ENCODE measurements at regions not wholly inside any gene's neighbourhood (a gene's known extent, or its start where the extent isn't known, plus 50 kb on each side); places are given as distances from the start of the nearest gene placed in this dataset.
"Not testable (repeated sequence)": the region's sequence is repeated elsewhere in the genome, so short reads cannot be mapped to it uniquely, and the experiment has no call there.

- CTCF ChIA-PET: no interaction called here
- no peak overlapping the region for H3K4me3 Mint-ChIP-seq
- H3K27ac Mint-ChIP-seq: no peak overlapping the region
- peaks cover 2% of the 10 kb centered on the region for H3K9me3 Mint-ChIP-seq
- no peaks in the 10 kb centered on the region for H3K4me1 Mint-ChIP-seq
- no peaks in the 10 kb centered on the region for H3K36me3 Mint-ChIP-seq
- no peaks in the 10 kb centered on the region for H3K27me3 Mint-ChIP-seq
- DNase-seq: no peak
Measured at GRCh38 chr5:92181656-92182055, 798.5 kb upstream of the ARRDC3 start.

- Mint-ChIP-seq H3K27me3 (no peaks in the 10 kb centered on the region), H3K27ac (no peak overlapping the region), H3K36me3 (no peaks in the 10 kb centered on the region), H3K4me3 (no peak overlapping the region), H3K9me3 (peaks cover 2% of the 10 kb centered on the region), H3K4me1 (no peaks in the 10 kb centered on the region)
- CTCF ChIA-PET: no interaction called here
- DNase-seq: no peak
Measured at GRCh38 chr5:92180391-92180790, 797.3 kb upstream of the ARRDC3 start.

- Mint-ChIP-seq H3K4me1 (no peaks in the 10 kb centered on the region), H3K4me3 (no peak overlapping the region), H3K9me3 (peaks cover 2% of the 10 kb centered on the region), H3K36me3 (no peaks in the 10 kb centered on the region), H3K27me3 (no peaks in the 10 kb centered on the region), H3K27ac (no peak overlapping the region)
- CTCF ChIA-PET: no interaction called here
- no peak for DNase-seq
Measured at GRCh38 chr5:92179651-92180050, 796.5 kb upstream of the ARRDC3 start.

GRCh38 chr5:92177926-92178487, 794.9 kb upstream of the ARRDC3 start:
- H3K4me3 Mint-ChIP-seq: no peak overlapping the region
- no peaks in the 10 kb centered on the region for H3K4me1 Mint-ChIP-seq
- H3K36me3 Mint-ChIP-seq: no peaks in the 10 kb centered on the region
- DNase-seq: no peak
- CTCF ChIA-PET: no interaction called here
- H3K27me3 Mint-ChIP-seq: no peaks in the 10 kb centered on the region
- peaks cover 2% of the 10 kb centered on the region for H3K9me3 Mint-ChIP-seq
- no peak overlapping the region for H3K27ac Mint-ChIP-seq

- no peak for DNase-seq
- CTCF ChIA-PET: no interaction called here
- Mint-ChIP-seq H3K4me1 (no peaks in the 10 kb centered on the region), H3K27ac (no peak overlapping the region), H3K9me3 (peaks cover 10% of the 10 kb centered on the region), H3K27me3 (no peaks in the 10 kb centered on the region), H3K4me3 (no peak overlapping the region), H3K36me3 (no peaks in the 10 kb centered on the region)
Measured at GRCh38 chr5:92163906-92164305, 780.8 kb upstream of the ARRDC3 start.

- H3K36me3 Mint-ChIP-seq: no peaks in the 10 kb centered on the region
- H3K27me3 Mint-ChIP-seq: no peaks in the 10 kb centered on the region
- no peak overlapping the region for H3K27ac Mint-ChIP-seq
- H3K9me3 Mint-ChIP-seq: no peaks in the 10 kb centered on the region
- no peaks in the 10 kb centered on the region for H3K4me1 Mint-ChIP-seq
- no peak for DNase-seq
- H3K4me3 Mint-ChIP-seq: no peak overlapping the region
- CTCF ChIA-PET: no interaction called here
Measured at GRCh38 chr5:92147798-92148197, 764.7 kb upstream of the ARRDC3 start.

GRCh38 chr5:92147266-92147665, 764.1 kb upstream of the ARRDC3 start:
- no peak overlapping the region for H3K4me3 Mint-ChIP-seq
- DNase-seq: no peak
- H3K36me3 Mint-ChIP-seq: no peaks in the 10 kb centered on the region
- no peaks in the 10 kb centered on the region for H3K9me3 Mint-ChIP-seq
- no peaks in the 10 kb centered on the region for H3K4me1 Mint-ChIP-seq
- CTCF ChIA-PET: no interaction called here
- no peak overlapping the region for H3K27ac Mint-ChIP-seq
- H3K27me3 Mint-ChIP-seq: no peaks in the 10 kb centered on the region

GRCh38 chr5:92145852-92146251, 762.7 kb upstream of the ARRDC3 start:
- DNase-seq: no peak
- H3K27ac Mint-ChIP-seq: no peak overlapping the region
- H3K27me3 Mint-ChIP-seq: no peaks in the 10 kb centered on the region
- H3K4me3 Mint-ChIP-seq: no peak overlapping the region
- no peaks in the 10 kb centered on the region for H3K36me3 Mint-ChIP-seq
- H3K4me1 Mint-ChIP-seq: no peaks in the 10 kb centered on the region
- CTCF ChIA-PET: no interaction called here
- H3K9me3 Mint-ChIP-seq: no peaks in the 10 kb centered on the region

GRCh38 chr5:92144824-92145223, 761.7 kb upstream of the ARRDC3 start:
- no peak for DNase-seq
- H3K4me1 Mint-ChIP-seq: no peaks in the 10 kb centered on the region
- no peaks in the 10 kb centered on the region for H3K9me3 Mint-ChIP-seq
- no peaks in the 10 kb centered on the region for H3K36me3 Mint-ChIP-seq
- H3K27me3 Mint-ChIP-seq: no peaks in the 10 kb centered on the region
- no peak overlapping the region for H3K4me3 Mint-ChIP-seq
- no peak overlapping the region for H3K27ac Mint-ChIP-seq
- CTCF ChIA-PET: no interaction called here

- H3K9me3 Mint-ChIP-seq, H3K36me3 Mint-ChIP-seq, H3K4me3 Mint-ChIP-seq, H3K27ac Mint-ChIP-seq, CTCF ChIA-PET, DNase-seq, H3K27me3 Mint-ChIP-seq, H3K4me1 Mint-ChIP-seq: not testable (repeated sequence)
Measured at GRCh38 chr5:92132294-92132908, 749.3 kb upstream of the ARRDC3 start.

- Mint-ChIP-seq H3K4me3 (no peak overlapping the region), H3K36me3 (no peaks in the 10 kb centered on the region), H3K9me3 (peaks cover 2% of the 10 kb centered on the region), H3K27me3 (no peaks in the 10 kb centered on the region), H3K4me1 (no peaks in the 10 kb centered on the region), H3K27ac (no peak overlapping the region)
- CTCF ChIA-PET: no interaction called here
- DNase-seq: no peak
Measured at GRCh38 chr5:92126182-92126581, 743.1 kb upstream of the ARRDC3 start.

GRCh38 chr5:92119110-92119509, 736.0 kb upstream of the ARRDC3 start:
- Mint-ChIP-seq H3K36me3 (no peaks in the 10 kb centered on the region), H3K27ac (no peak overlapping the region), H3K27me3 (no peaks in the 10 kb centered on the region), H3K4me1 (no peaks in the 10 kb centered on the region), H3K9me3 (no peaks in the 10 kb centered on the region), H3K4me3 (no peak overlapping the region)
- no peak for DNase-seq
- CTCF ChIA-PET: no interaction called here

GRCh38 chr5:92106808-92107207, 723.7 kb upstream of the ARRDC3 start:
- H3K4me3 Mint-ChIP-seq: no peak overlapping the region
- CTCF ChIA-PET: interaction anchor here (0.6 kb wide), 1 partner anchor 1300 kb away, joined by 3 read pairs; no protein-coding TSS in a partner anchor
- H3K27ac Mint-ChIP-seq: no peak overlapping the region
- H3K9me3 Mint-ChIP-seq: peaks cover 1% of the 10 kb centered on the region
- H3K27me3 Mint-ChIP-seq: no peaks in the 10 kb centered on the region
- no peaks in the 10 kb centered on the region for H3K4me1 Mint-ChIP-seq
- no peak for DNase-seq
- no peaks in the 10 kb centered on the region for H3K36me3 Mint-ChIP-seq

- Mint-ChIP-seq H3K4me3 (no peak overlapping the region), H3K4me1 (no peaks in the 10 kb centered on the region), H3K27me3 (no peaks in the 10 kb centered on the region), H3K36me3 (no peaks in the 10 kb centered on the region), H3K27ac (no peak overlapping the region), H3K9me3 (peaks cover 1% of the 10 kb centered on the region)
- no peak for DNase-seq
- CTCF ChIA-PET: no interaction called here
Measured at GRCh38 chr5:92104126-92104525, 721.0 kb upstream of the ARRDC3 start.

GRCh38 chr5:92102313-92102712, 719.2 kb upstream of the ARRDC3 start:
- H3K36me3 Mint-ChIP-seq: no peaks in the 10 kb centered on the region
- H3K27me3 Mint-ChIP-seq: no peaks in the 10 kb centered on the region
- peaks cover 1% of the 10 kb centered on the region for H3K9me3 Mint-ChIP-seq
- no peak overlapping the region for H3K4me3 Mint-ChIP-seq
- no peak overlapping the region for H3K27ac Mint-ChIP-seq
- CTCF ChIA-PET: no interaction called here
- no peaks in the 10 kb centered on the region for H3K4me1 Mint-ChIP-seq
- DNase-seq: no peak

GRCh38 chr5:92092239-92092638, 709.1 kb upstream of the ARRDC3 start:
- no peak overlapping the region for H3K4me3 Mint-ChIP-seq
- no peaks in the 10 kb centered on the region for H3K27me3 Mint-ChIP-seq
- peaks cover 3% of the 10 kb centered on the region for H3K9me3 Mint-ChIP-seq
- DNase-seq: no peak
- H3K4me1 Mint-ChIP-seq: no peaks in the 10 kb centered on the region
- H3K36me3 Mint-ChIP-seq: no peaks in the 10 kb centered on the region
- no peak overlapping the region for H3K27ac Mint-ChIP-seq
- CTCF ChIA-PET: no interaction called here
